GM18499 (cell line): ENCODE measurements at regions not wholly inside any gene's neighbourhood (a gene's known extent, or its start where the extent isn't known, plus 50 kb on each side); places are given as distances from the start of the nearest gene placed in this dataset.
"Not testable (repeated sequence)": the region's sequence is repeated elsewhere in the genome, so short reads cannot be mapped to it uniquely, and the experiment has no call there.

Experiments used
- ATAC-seq: cut with Tn5 transposase; IDR thresholded peaks from one replicate; pipeline ENCODE4 v1.9.1; 2021; ENCODE audit warnings: moderate number of reproducible peaks; ENCODE audit not compliant: insufficient read depth, unreplicated experiment

- ATAC-seq: not testable (repeated sequence)
Observed at GRCh38 chr9:12441080-12441479, 252.1 kb upstream of the TYRP1 start.

GRCh38 chr9:12441506-12441905 lies 251.7 kb upstream of the TYRP1 start:
- ATAC-seq: no peak

DNA sequence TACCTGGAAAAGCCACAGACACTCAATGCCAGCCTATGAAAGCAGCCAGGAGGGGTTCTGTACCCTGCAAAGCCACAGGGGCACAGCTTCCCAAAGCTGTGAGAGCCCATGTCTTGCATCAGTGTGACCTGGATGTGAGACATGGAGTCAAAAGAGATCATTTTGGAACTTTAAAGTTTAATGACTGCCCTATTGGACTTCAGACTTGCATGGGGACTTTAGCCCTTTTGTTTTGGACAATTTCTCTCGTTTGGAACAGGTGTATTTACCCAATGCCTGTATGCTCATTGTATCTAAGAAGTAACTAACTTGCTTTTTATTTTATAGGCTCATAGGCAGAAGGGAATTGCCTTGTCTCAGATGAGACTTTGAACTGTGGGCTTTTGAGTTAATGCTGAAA lies 244.9 kb upstream of the TYRP1 start:
- ATAC-seq: no peak

GRCh38 chr9:12457237-12457636 lies 235.9 kb upstream of the TYRP1 start:
- no peak for ATAC-seq

GRCh38 chr9:12461763-12462460 lies 231.3 kb upstream of the TYRP1 start:
- no peak for ATAC-seq

GRCh38 chr9:12462861-12463260 lies 230.3 kb upstream of the TYRP1 start:
- ATAC-seq: no peak

DNA sequence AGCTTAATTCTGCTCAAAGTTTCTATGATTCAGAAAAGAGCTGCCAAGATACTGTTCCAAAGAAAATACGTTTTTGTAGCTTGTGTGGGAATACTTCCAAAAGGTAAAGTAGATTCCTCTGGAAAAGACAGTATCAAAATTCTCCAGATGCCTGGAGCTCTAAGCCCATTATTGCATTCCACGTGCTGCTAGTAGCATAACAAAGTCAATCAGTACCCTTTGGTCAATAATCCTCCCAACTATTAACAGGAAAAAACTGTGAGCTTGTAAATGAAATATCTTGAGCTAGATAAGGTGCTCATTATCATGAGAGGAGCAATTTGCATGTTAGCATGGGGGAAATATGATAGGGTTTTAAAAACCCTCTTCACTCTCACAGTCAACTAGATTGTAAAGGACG lies 229.5 kb upstream of the TYRP1 start:
- no peak for ATAC-seq

GRCh38 chr9:12464400-12464799 lies 228.8 kb upstream of the TYRP1 start:
- ATAC-seq: no peak

DNA sequence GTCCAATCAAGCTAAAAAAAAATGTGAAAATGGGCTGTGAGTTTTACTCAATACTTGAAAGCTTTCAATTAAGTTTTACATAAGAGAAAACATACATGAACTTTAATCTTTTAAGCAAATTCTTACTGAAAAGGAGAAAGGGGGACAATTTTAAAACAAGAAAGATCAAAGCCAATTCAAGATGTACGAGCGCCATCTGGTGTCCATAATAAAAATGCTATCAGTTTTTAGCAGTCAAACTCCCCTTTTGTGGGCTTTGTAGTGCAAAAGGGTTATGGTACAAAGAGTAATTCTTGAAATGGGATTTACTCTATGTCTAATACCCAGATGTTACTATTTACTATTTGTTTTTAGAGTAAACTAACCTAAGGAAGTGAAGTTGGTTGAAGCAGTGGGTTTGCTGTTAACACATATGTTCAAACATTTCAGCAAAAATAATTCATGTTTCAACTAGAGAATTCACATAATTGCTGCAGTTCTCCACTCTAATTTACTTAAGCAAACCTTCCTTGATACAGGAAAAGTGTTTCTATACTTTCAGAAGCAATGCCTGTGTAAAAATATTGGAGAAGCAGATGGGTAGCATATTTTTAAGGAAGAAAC lies 228.2 kb upstream of the TYRP1 start:
- no peak for ATAC-seq

- no peak for ATAC-seq
Observed at GRCh38 chr9:12469084-12469483, 224.1 kb upstream of the TYRP1 start.

DNA sequence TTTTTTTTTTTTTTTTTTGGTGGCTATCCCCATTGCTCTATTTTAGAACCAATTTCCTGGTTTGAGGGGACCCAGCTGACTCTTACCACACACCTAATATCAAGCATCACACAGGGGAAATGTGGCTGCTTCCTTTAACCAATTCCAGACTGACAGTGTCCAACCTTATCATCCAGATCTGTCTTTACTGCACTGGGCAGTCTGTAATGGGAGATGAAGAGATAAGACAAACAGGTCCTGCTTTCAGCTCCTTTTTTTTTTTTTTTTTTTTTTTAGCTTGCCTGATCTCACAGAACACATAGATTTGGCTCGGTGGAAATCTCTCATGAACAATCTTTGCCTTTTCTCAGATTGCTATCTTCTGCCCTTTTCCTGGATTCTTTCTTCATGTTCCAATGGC lies 198.8 kb upstream of the TYRP1 start:
- no peak for ATAC-seq

GRCh38 chr9:12497790-12498189 lies 195.4 kb upstream of the TYRP1 start:
- no peak for ATAC-seq

DNA sequence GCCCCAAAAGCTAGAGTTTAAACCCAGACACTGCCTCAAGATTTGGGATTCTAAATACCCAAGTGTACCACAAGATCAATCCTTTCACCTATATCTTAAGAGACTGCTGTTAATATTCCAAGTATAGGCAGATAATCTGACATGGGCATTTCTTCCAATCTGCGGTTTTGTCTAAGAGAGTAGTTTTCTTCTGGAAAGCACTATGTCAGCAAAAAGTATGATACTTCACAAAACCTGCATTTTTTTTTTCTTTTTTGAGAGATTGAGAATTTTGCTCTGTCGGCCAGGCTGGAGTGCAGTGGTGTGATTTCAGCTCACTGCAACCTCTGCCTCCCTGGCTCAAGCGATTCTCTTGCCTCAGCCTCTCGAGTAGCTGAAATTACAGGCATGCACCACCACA lies 190.7 kb upstream of the TYRP1 start:
- ATAC-seq: no peak

DNA sequence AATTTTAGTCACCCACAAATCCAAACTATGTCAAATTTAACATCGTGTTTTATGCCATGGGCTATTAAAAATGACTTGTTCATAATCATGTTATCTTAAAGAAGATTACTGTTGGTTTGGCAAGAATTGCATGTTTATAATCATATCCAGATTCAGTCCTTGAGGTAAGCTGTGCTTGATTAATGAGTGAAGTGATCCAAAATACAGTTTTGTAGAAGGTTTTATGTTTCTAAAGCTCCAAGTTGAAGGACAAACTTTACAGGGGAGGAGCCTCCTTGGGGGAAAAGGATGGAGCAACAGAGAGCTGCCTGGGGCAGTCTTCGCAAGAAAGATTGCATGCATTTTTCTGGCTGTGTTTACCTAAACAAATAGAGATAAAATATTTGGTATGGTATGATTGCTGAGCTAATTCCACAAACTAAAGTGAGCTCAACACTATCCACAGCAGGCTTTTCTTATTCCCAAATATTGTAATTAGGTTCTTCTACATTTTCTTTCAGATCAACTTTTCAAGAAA lies 189.5 kb upstream of the TYRP1 start:
- ATAC-seq: no peak

- no peak for ATAC-seq
Observed at GRCh38 chr9:12510551-12510950, 182.6 kb upstream of the TYRP1 start.

DNA sequence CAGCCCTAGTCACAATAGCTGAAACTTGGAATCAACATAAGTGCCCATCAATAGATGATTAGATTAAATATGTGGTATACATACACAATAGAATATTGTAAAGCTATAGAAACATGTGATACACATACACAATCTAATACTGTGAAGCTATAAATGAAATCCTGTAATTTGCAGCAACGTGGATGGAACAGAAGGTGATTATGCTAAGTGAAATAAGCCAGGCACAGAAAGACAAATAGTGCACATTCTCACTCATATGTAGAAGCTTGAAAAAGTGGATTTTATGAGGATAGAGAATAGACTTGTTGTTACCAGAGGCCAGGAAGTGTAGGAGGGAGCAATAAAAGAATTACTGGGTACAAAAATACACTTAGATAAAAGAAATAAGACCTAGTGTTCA lies 181.5 kb upstream of the TYRP1 start:
- no peak for ATAC-seq

DNA sequence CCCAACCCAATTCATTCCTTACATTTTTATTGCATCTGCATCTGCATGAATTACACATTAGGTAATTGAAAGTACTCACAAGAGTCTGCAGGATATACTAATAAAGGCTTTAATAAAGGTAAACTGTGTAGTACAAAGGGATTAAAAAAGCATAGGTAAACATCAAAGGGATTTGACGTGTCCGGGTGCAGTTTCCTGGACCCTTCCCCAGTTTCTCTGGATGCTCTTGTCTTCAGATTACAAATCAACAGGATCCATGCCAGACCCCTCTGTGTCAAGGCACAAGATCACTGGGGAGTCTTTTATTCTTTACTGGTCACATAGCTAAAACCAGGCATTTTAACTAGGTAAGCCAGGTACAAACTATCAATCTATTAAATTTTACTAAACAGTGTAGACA lies 177.2 kb upstream of the TYRP1 start:
- no peak for ATAC-seq

DNA sequence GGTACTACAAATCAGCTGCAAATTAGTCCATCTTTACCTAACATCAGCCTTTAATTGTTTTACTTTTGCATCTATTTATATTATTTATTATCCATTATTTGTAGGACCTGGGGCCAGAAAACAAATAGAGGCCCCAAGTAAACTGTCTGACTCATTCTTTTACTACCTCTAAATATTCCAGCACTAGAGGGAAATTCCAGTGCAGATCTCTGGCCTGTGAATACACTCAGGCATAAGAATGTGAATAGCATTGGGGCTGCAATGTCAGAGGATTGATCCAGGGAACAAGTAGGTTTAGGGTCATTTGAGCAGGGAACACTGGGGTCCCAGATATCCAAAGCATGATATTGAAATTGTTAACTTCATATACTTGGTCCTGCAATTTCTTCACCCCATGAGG lies 176.6 kb upstream of the TYRP1 start:
- no peak for ATAC-seq

DNA sequence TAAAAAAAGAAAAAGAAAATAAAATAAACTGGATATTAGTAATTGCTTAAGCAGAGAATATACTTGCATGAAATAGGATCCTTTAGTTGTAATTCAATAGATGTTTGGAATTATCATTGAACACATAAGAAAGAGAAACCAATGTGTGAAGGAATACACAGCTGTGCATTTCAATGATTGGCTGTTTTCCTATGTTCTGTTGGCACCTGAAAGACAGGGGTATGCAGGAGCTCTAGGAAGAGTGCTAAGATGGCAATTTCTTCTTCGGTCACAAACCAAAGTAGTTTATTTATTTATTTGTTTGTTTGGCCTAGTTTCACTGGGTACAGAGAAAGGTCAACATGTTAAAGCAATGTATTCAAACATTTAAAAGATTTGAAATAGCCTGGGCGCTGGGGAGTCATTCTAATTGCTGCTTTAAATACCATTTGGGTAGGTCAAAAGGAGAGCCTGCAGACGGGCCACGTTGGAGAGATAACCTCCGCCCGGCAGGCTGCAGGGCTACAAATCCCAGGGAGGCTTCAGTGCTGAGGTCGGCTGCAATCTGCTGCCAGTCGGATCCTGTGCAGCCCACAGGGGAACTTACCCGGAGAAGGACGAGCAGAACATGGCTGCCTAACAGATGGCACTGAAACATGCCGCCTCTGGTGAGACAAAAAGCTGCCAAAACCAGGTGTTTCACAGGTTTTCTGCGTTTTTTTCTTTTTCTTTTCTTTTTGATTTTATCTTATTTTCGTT lies 154.2 kb upstream of the TYRP1 start:
- no peak for ATAC-seq

DNA sequence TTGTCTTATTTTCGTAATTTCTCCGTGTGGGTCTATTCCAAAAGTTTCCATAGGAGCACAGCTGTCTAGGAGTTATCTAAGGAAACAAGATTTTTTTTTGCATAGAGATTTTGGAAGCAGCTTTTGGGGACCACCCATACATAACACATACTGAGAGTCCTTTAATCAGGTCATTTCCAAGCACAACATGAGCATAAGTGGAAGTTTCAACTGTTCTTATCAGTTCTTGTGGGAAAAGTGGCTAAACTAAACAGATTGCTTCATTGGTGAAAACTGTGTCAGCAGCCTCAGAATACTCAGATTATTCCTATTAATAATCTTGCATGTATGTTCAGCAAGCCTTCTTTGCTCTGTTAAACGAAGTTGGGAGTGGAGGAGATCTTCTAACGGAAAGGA lies 153.6 kb upstream of the TYRP1 start:
- no peak for ATAC-seq

- ATAC-seq: no peak
Observed at GRCh38 chr9:12544700-12545099, 148.5 kb upstream of the TYRP1 start.
